SK-N-SH (cell line): ENCODE measurements at regions not wholly inside any gene's neighbourhood (a gene's known extent, or its start where the extent isn't known, plus 50 kb on each side); places are given as distances from the start of the nearest gene placed in this dataset.

ENCODE experiments used
- CTCF ChIP-seq: fragments of 200-600 bp; sonication (generic); IDR thresholded peaks from 2 replicates; pipeline ENCODE4 v1.6.1; 2017; ENCODE audit warnings: antibody characterized with exemption, mild to moderate bottlenecking, moderate library complexity
- NRF1 ChIP-seq: IDR thresholded peaks from 2 replicates; pipeline ENCODE4 v1.6.1; 2012; ENCODE audit warnings: low read depth, mild to moderate bottlenecking, low read length
- PBX3 ChIP-seq: IDR thresholded peaks from 2 replicates; pipeline ENCODE4; 2012
- REST ChIP-seq: IDR thresholded peaks from 2 replicates; pipeline ENCODE4 v1.6.1; 2012; ENCODE audit warnings: mild to moderate bottlenecking, low read depth, low read length, moderate library complexity
- RFX5 ChIP-seq: IDR thresholded peaks from 2 replicates; pipeline ENCODE4 v1.6.1; 2012; ENCODE audit warnings: mild to moderate bottlenecking, improper control_type of control experiment, low read length
- TF ChIP-seq, protein P1 (sequence below): fragments of 150-350 bp; IDR thresholded peaks from 2 replicates; pipeline ENCODE4 v1.6.1; 2016; ENCODE audit warnings: mild to moderate bottlenecking, low read depth, low read length

DNA sequence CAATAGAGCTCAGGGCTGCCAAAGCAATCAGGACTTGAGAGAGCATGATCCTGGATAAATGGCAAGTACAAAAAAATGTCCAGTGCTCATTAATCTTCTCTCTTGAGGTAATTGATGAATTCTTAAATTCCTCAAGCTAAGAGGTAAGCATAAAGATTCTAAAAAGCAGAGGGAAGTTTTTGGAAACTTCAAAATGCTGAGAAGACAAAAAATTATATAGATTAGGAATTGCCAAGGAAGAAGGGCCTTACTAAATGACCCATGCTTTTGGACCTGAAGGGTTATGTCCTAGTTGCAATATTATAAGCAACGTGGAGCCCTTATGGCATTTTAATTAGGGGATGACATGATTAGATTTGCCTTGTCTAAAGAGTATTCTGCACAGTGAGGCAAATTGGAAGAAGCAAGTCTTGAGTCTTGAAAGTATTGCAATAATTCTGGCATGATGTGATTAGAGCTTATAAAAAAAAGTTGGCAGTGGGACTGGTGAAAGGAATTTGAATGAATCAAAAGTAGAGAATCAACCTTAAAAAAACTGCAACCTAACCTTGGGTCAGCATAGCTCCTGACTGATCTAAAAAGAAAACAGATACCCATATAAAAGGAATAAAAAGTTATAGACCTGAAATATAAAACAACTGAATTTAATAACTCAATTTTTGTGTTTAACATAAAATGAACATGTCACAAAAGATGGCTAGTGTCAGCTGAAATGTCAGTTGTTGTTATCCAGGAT lies 323.8 kb upstream of the ARRDC3 start:
- no peak for TF ChIP-seq REST
- TF ChIP-seq RFX5, result no peak
- TF ChIP-seq CTCF, result no peak
- no peak for TF ChIP-seq NRF1
- TF ChIP-seq, protein P1, sequence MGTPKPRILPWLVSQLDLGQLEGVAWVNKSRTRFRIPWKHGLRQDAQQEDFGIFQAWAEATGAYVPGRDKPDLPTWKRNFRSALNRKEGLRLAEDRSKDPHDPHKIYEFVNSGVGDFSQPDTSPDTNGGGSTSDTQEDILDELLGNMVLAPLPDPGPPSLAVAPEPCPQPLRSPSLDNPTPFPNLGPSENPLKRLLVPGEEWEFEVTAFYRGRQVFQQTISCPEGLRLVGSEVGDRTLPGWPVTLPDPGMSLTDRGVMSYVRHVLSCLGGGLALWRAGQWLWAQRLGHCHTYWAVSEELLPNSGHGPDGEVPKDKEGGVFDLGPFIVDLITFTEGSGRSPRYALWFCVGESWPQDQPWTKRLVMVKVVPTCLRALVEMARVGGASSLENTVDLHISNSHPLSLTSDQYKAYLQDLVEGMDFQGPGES, result no peak
- peak; percentile 76 for TF ChIP-seq PBX3
